Caco-2 (cell line): ENCODE measurements at regions not wholly inside any gene's neighbourhood (a gene's known extent, or its start where the extent isn't known, plus 50 kb on each side); places are given as distances from the start of the nearest gene placed in this dataset.

ENCODE experiments used
- BruUV-seq: library from RNA; stranded (reverse); fragments of 400-500 nt; replicated peaks from 2 replicates; lab custom pipeline; 2021; lab: Mats Ljungman, UMichigan
- CTCF ChIA-PET: fragments of 300-600 bp; sonication (Branson Sonifier 250); formaldehyde crosslinking; loops from one replicate; lab custom pipeline; 2022; ENCODE audit warnings: antibody characterized with exemption; lab: Charles Lee
- POLR2A ChIA-PET: fragments of 300-600 bp; sonication (Branson Sonifier 250); formaldehyde crosslinking; loops from one replicate; lab custom pipeline; 2022; ENCODE audit warnings: antibody characterized with exemption; lab: Charles Lee
- DNase-seq, 2 experiments: peaks; one replicate each; pipeline versions ENCODE4 v3.0.0 to v3.0.0-alpha.2; 2020 to 2022
- H3K27me3 ChIP-seq: replicated peaks from 2 replicates; pipeline ENCODE4 v1.6.0; 2011; ENCODE audit warnings: low read length; ENCODE audit not compliant: control insufficient read depth, insufficient read depth
- H3K36me3 ChIP-seq: 2 replicates; pipeline ENCODE4 v1.5.1; 2011; ENCODE audit warnings: low read length; ENCODE audit not compliant: control insufficient read depth, insufficient read depth
- H3K4me1 ChIP-seq: fragments of 250-450 bp; sonication (Bioruptor Pico); 2 replicates; pipeline ENCODE4 v1.5.1; 2020; ENCODE audit warnings: mild to moderate bottlenecking
- H3K4me3 ChIP-seq: 2 replicates; pipeline ENCODE4 v1.5.1; 2011; ENCODE audit warnings: low read depth, mild to moderate bottlenecking, control low read depth, low read length
- H3K9me3 ChIP-seq: fragments of 250-450 bp; sonication (Bioruptor Pico); 2 replicates; pipeline ENCODE4 v1.5.1; 2020; ENCODE audit warnings: mild to moderate bottlenecking, moderate library complexity
- H3K27ac Mint-ChIP-seq: one replicate; pipeline ENCODE4 v1.8.0; 2022; ENCODE audit warnings: mixed read lengths; ENCODE audit not compliant: unreplicated experiment
- H3K27me3 Mint-ChIP-seq: one replicate; pipeline ENCODE4 v1.8.0; 2022; ENCODE audit warnings: mixed read lengths; ENCODE audit not compliant: insufficient read depth, unreplicated experiment
- H3K36me3 Mint-ChIP-seq: one replicate; pipeline ENCODE4 v1.8.0; 2022; ENCODE audit warnings: mild to moderate bottlenecking, mixed read lengths; ENCODE audit not compliant: insufficient read depth, unreplicated experiment
- H3K4me1 Mint-ChIP-seq: one replicate; pipeline ENCODE4 v1.8.0; 2022; ENCODE audit warnings: low read depth, mixed read lengths; ENCODE audit not compliant: unreplicated experiment
- H3K4me3 Mint-ChIP-seq: one replicate; pipeline ENCODE4 v1.8.0; 2022; ENCODE audit warnings: mild to moderate bottlenecking, moderate library complexity, mixed read lengths; ENCODE audit not compliant: unreplicated experiment
- H3K9me3 Mint-ChIP-seq: one replicate; pipeline ENCODE4 v1.8.0; 2022; ENCODE audit warnings: mixed read lengths; ENCODE audit not compliant: unreplicated experiment
- intact Hi-C: fragments of 100-400 bp; cut with micrococcal nuclease; formaldehyde crosslinking; loops from one replicate; pipeline ENCODE4 v1.10.0; 2022; ENCODE audit not compliant: unreplicated experiment
- TF ChIP-seq, protein P1 (sequence below), 2 experiments: fragments of 200-600 bp in 1 of 2; IDR thresholded peaks; 1 replicate in 1 of 2; 2 replicates in 1 of 2; pipeline versions ENCODE4 v1.5.1 to v1.8.0; 2011 to 2022; ENCODE audit warnings: antibody characterized with exemption in 1 of 2, control low read depth in 1 of 2, inconsistent platforms in 1 of 2, low read depth in 1 of 2, low read length in 1 of 2, mild to moderate bottlenecking in 1 of 2, moderate library complexity in 1 of 2; ENCODE audit not compliant: insufficient read depth in 1 of 2, severe bottlenecking in 1 of 2, unreplicated experiment in 1 of 2

DNA sequence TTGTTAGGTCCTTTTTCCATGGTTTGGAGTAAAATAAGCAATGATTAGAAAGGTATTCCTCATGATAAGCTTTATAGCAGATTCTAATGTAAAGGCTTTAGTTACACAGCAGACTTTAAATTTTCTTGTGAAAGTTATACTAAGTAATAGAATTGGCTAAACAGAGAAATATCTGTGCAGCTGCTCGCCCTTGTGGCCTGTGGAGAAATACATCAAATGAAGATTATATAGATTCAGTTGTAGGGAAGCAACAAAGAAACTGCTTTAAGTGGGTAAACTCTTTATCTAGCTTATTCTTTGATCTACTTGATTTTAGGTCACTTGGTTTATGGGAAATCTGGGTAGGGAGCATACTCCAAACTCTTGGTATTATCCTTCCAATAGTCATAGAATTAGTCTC is 1269.7 kb upstream of the SPRY2 start:
- Mint-ChIP-seq H3K36me3 (no peaks in the 10 kb centered on the region), H3K4me1 (no peaks in the 10 kb centered on the region), H3K9me3 (no peaks in the 10 kb centered on the region), H3K27me3 (no peaks in the 10 kb centered on the region), H3K4me3 (no peak overlapping the region), H3K27ac (no peak overlapping the region)
- Histone ChIP-seq H3K27me3 (no peaks in the 10 kb centered on the region), H3K36me3 (no peaks in the 10 kb centered on the region), H3K9me3 (no peaks in the 10 kb centered on the region), H3K4me1 (no peaks in the 10 kb centered on the region), H3K4me3 (no peak overlapping the region)
- ChIA-PET CTCF (no interaction called here), POLR2A (no interaction called here)
- intact Hi-C loops = loop anchor here (2.0 kb wide), 1 partner anchor 550 kb away; no protein-coding TSS in a partner anchor
- no TSS peak for BruUV-seq
- TF ChIP-seq, protein P1, sequence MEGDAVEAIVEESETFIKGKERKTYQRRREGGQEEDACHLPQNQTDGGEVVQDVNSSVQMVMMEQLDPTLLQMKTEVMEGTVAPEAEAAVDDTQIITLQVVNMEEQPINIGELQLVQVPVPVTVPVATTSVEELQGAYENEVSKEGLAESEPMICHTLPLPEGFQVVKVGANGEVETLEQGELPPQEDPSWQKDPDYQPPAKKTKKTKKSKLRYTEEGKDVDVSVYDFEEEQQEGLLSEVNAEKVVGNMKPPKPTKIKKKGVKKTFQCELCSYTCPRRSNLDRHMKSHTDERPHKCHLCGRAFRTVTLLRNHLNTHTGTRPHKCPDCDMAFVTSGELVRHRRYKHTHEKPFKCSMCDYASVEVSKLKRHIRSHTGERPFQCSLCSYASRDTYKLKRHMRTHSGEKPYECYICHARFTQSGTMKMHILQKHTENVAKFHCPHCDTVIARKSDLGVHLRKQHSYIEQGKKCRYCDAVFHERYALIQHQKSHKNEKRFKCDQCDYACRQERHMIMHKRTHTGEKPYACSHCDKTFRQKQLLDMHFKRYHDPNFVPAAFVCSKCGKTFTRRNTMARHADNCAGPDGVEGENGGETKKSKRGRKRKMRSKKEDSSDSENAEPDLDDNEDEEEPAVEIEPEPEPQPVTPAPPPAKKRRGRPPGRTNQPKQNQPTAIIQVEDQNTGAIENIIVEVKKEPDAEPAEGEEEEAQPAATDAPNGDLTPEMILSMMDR (IDR thresholded peaks at IDR 0.05; ENCODE audit: insufficient read depth in 1 of 2, low read depth in 1 of 2, low read length in 1 of 2, severe bottlenecking in 1 of 2, unreplicated experiment in 1 of 2) = no peak
- no peak for DNase-seq

DNA sequence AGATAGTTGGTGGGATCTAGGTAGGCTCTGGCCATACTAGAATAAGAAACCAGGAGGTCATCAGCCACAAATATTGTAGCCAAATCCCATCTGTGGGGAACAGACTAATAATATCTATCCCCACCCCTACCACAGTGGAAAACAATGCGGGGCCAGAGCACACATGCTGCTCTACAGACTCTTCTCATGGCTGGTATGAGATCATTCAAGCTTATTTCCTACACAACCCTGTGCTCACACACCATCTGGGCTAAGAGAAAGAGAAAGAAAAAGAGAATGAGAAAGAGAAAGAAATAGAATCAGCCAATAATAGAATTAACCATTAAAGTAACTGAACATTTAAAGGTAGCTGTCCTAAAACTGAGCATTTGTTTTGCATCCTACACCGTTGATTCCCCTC is 1268.4 kb upstream of the SPRY2 start:
- CTCF ChIA-PET = no interaction called here
- H3K9me3 ChIP-seq = no peaks in the 10 kb centered on the region
- no peak overlapping the region for H3K4me3 ChIP-seq
- Mint-ChIP-seq H3K36me3 (no peaks in the 10 kb centered on the region), H3K4me1 (no peaks in the 10 kb centered on the region), H3K4me3 (no peak overlapping the region), H3K27me3 (no peaks in the 10 kb centered on the region), H3K27ac (no peak overlapping the region), H3K9me3 (no peaks in the 10 kb centered on the region)
- TF ChIP-seq, protein P1 (IDR thresholded peaks at IDR 0.05; ENCODE audit: insufficient read depth in 1 of 2, low read depth in 1 of 2, low read length in 1 of 2, severe bottlenecking in 1 of 2, unreplicated experiment in 1 of 2) = no peak
- no peaks in the 10 kb centered on the region for H3K36me3 ChIP-seq
- DNase-seq = no peak
- no peaks in the 10 kb centered on the region for H3K27me3 ChIP-seq
- no TSS peak for BruUV-seq
- H3K4me1 ChIP-seq = no peaks in the 10 kb centered on the region
- intact Hi-C loops = loop anchor here (1.0 kb wide), 1 partner anchor 438 kb away; no protein-coding TSS in a partner anchor
- POLR2A ChIA-PET = no interaction called here

DNA sequence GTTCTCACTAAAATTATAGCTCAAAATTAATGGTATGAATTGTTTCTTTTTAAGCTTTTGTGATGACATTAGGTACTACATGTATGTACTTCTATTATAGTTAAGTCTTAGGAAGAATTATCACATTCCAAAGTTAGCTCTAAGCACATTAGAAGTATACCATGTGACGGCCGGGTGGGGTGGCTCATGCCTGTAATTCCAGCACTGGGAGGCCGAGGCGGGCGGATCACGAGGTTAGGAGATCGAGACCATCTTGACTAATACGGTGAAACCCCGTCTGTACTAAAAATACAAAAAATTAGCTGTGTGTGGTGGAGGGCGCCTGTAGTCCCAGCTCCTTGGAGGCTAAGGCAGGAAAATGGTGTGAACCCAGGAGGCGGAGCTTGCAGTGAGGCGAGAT is 1265.1 kb upstream of the SPRY2 start:
- H3K27me3 ChIP-seq = no peaks in the 10 kb centered on the region
- H3K36me3 Mint-ChIP-seq = no peaks in the 10 kb centered on the region
- H3K4me1 Mint-ChIP-seq = no peaks in the 10 kb centered on the region
- no peak overlapping the region for H3K4me3 ChIP-seq
- intact Hi-C loops = no loop called here
- H3K36me3 ChIP-seq = no peaks in the 10 kb centered on the region
- H3K9me3 ChIP-seq = no peaks in the 10 kb centered on the region
- no peaks in the 10 kb centered on the region for H3K9me3 Mint-ChIP-seq
- no TSS peak for BruUV-seq
- no peaks in the 10 kb centered on the region for H3K4me1 ChIP-seq
- CTCF ChIA-PET = no interaction called here
- TF ChIP-seq, protein P1 (IDR thresholded peaks at IDR 0.05; ENCODE audit: insufficient read depth in 1 of 2, low read depth in 1 of 2, low read length in 1 of 2, severe bottlenecking in 1 of 2, unreplicated experiment in 1 of 2) = no peak
- no peak overlapping the region for H3K4me3 Mint-ChIP-seq
- no peak overlapping the region for H3K27ac Mint-ChIP-seq
- POLR2A ChIA-PET = no interaction called here
- no peak for DNase-seq
- H3K27me3 Mint-ChIP-seq = no peaks in the 10 kb centered on the region
